Gastrocnemius medialis (tissue), 4 donors: ENCODE measurements at regions not wholly inside any gene's neighbourhood (a gene's known extent, or its start where the extent isn't known, plus 50 kb on each side); places are given as distances from the start of the nearest gene placed in this dataset.

Experiments used
- ATAC-seq, 2 donors: fragments of 150-250 bp; one replicate each; pipeline ENCODE4 v1.9.1; 2016
- DNase-seq, 2 donors: peaks; one replicate each; pipeline ENCODE4 v3.0.0-alpha.2; 2019
- H3K27ac ChIP-seq, 4 donors: fragments of 200-600 bp; sonication (generic); 1 replicate in 1 of 4; 2 replicates in 3 of 4; pipeline ENCODE4 v1.5.1; 2016 to 2018; ENCODE audit warnings: mild to moderate bottlenecking in 2 of 4, moderate library complexity in 1 of 4
- H3K27me3 ChIP-seq, 3 donors: fragments of 200-600 bp; sonication (generic) in 2 of 3; 1 replicate in 1 of 3; 2 replicates in 2 of 3; pipeline versions ENCODE4 v1.5.1 to v1.6.0; 2016 to 2019; ENCODE audit warnings: mild to moderate bottlenecking in 1 of 3, moderate library complexity in 1 of 3
- H3K36me3 ChIP-seq, 2 donors: fragments of 200-600 bp; sonication (generic) in 1 of 2; one replicate each; pipeline ENCODE4 v1.5.1; 2017 to 2018
- H3K4me1 ChIP-seq, 2 donors: fragments of 200-600 bp; sonication (generic) in 1 of 2; one replicate each; pipeline ENCODE4 v1.5.1; 2016 to 2017; ENCODE audit warnings: mild to moderate bottlenecking in 2 of 2
- H3K4me3 ChIP-seq, 4 donors: fragments of 200-600 bp; sonication (generic) in 3 of 4; 1 replicate in 1 of 4; 2 replicates in 3 of 4; pipeline ENCODE4 v1.5.1; 2016 to 2019; ENCODE audit warnings: mild to moderate bottlenecking in 2 of 4
- H3K9me3 ChIP-seq, 3 donors: fragments of 200-600 bp; sonication (generic) in 2 of 3; 1 replicate in 1 of 3; 2 replicates in 2 of 3; pipeline ENCODE4 v1.5.1; 2016 to 2019
- POLR2A ChIP-seq, 2 donors: fragments of 450-650 bp; IDR thresholded peaks; one replicate each; pipeline ENCODE4 v1.6.1; 2017; ENCODE audit warnings: antibody characterized with exemption in 2 of 2, mild to moderate bottlenecking in 2 of 2, moderate library complexity in 2 of 2
- in situ Hi-C, 4 donors: fragments of 200-750 bp; cut with MboI; loops; one replicate each; pipeline versions ENCODE4 v1.15.0 to v1.8.0; 2017; ENCODE audit warnings: low sequenced_read_pairs in 4 of 4
- intact Hi-C: fragments of 100-400 bp; cut with DNase I; formaldehyde crosslinking; loops from one replicate; pipeline ENCODE4 v1.15.1; 2023; ENCODE audit warnings: low total_unique reads
- TF ChIP-seq, protein P1 (sequence below), 5 experiments: fragments of 450-650 bp in 3 of 5; fragments of 200-600 bp in 2 of 5; sonication (generic) in 2 of 5; IDR thresholded peaks in 4 of 5; conservative IDR thresholded peaks in 1 of 5; 1 replicate in 4 of 5; 2 replicates in 1 of 5; pipeline ENCODE4 v1.5.1; 2016 to 2019; ENCODE audit warnings: antibody characterized with exemption in 5 of 5, mild to moderate bottlenecking in 3 of 5, moderate library complexity in 3 of 5

DNA sequence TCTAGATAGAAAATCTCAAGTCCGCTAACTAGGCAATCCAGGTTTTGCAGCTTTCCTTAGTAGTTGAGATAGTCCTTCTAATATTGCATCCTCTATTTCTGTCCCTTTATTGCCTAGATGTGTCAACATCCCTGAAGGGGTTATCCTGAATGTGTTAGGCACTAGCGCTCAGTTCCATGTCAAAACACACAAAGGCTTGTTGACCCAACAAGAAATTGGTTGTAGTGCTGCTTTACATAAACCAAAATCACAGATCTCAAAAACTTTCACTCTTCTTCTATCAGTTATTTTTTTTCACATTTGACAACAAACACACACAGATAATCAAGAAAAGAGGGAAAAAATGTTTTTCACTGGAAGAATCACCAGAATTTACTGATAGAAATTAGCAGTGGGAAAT lies 51.4 kb upstream of the SOX2 start:
- ATAC-seq (no peak), DNase-seq (no peak)
- no peak overlapping the region for H3K27ac ChIP-seq
- H3K27me3 ChIP-seq: no peaks in the 10 kb centered on the region
- H3K9me3 ChIP-seq: no peaks in the 10 kb centered on the region
- intact Hi-C loops (no loop called here), in situ Hi-C loops (no loop called here)
- no peaks in the 10 kb centered on the region for H3K36me3 ChIP-seq
- no peak overlapping the region for H3K4me3 ChIP-seq
- H3K4me1 ChIP-seq: no peaks in the 10 kb centered on the region
- TF ChIP-seq POLR2A (IDR thresholded peaks at IDR 0.05): no peak
- TF ChIP-seq, protein P1, sequence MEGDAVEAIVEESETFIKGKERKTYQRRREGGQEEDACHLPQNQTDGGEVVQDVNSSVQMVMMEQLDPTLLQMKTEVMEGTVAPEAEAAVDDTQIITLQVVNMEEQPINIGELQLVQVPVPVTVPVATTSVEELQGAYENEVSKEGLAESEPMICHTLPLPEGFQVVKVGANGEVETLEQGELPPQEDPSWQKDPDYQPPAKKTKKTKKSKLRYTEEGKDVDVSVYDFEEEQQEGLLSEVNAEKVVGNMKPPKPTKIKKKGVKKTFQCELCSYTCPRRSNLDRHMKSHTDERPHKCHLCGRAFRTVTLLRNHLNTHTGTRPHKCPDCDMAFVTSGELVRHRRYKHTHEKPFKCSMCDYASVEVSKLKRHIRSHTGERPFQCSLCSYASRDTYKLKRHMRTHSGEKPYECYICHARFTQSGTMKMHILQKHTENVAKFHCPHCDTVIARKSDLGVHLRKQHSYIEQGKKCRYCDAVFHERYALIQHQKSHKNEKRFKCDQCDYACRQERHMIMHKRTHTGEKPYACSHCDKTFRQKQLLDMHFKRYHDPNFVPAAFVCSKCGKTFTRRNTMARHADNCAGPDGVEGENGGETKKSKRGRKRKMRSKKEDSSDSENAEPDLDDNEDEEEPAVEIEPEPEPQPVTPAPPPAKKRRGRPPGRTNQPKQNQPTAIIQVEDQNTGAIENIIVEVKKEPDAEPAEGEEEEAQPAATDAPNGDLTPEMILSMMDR (IDR thresholded peaks at IDR 0.05 in 4 of 5, conservative IDR thresholded peaks at IDR 0.05 in 1 of 5): no peak

DNA sequence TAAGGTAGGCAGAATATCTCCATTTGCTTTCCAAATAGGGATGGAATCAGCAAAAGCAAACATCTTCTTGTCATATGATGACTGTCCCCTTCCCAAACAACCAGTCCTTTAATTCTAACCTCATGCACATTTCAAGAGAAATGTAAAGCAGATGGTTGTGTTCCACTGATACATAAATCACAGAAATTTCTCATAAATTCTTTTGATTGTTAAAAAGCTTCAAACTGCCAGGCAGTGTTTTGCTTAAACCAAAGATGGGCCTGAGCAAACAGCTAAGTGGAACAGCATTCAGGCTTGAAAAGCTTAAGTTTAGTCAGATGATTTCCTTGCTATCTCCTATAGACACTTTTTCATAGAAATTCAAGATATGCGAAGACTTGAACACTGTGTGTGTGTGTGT lies 74.3 kb upstream of the SOX2 start:
- ATAC-seq (no peak), DNase-seq (no peak)
- Histone ChIP-seq H3K9me3 (no peaks in the 10 kb centered on the region), H3K27ac (no peak overlapping the region), H3K4me1 (no peaks in the 10 kb centered on the region), H3K27me3 (no peaks in the 10 kb centered on the region), H3K36me3 (no peaks in the 10 kb centered on the region), H3K4me3 (no peak overlapping the region)
- intact Hi-C loops (no loop called here), in situ Hi-C loops (no loop called here)
- TF ChIP-seq POLR2A (IDR thresholded peaks at IDR 0.05): no peak
- TF ChIP-seq, protein P1 (IDR thresholded peaks at IDR 0.05 in 4 of 5, conservative IDR thresholded peaks at IDR 0.05 in 1 of 5): no peak

DNA sequence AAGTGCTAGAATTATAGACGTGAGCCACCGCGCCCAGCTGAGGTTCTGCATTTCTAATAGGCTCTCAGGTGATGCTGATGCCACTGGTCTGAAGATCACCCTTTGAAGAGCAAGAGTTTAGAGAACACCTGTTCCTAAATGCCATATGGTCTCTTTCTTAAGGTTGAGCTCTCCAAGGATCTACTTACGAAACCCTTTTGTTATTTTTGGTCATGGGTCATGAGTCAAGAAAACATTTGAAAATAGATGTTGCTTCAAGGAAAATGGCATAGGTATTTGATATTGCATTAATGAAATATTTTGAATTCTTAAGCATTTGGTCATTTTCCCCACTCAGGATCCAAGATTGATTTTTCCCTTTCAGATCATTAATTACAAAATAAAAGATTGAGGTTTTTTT lies 74.7 kb upstream of the SOX2 start:
- Histone ChIP-seq H3K4me1 (no peaks in the 10 kb centered on the region), H3K4me3 (no peak overlapping the region), H3K9me3 (no peaks in the 10 kb centered on the region), H3K27ac (no peak overlapping the region), H3K27me3 (no peaks in the 10 kb centered on the region), H3K36me3 (no peaks in the 10 kb centered on the region)
- intact Hi-C loops (no loop called here), in situ Hi-C loops (no loop called here)
- TF ChIP-seq, protein P1 (IDR thresholded peaks at IDR 0.05 in 4 of 5, conservative IDR thresholded peaks at IDR 0.05 in 1 of 5): no peak
- TF ChIP-seq POLR2A (IDR thresholded peaks at IDR 0.05): no peak
- DNase-seq (no peak), ATAC-seq (no peak)

DNA sequence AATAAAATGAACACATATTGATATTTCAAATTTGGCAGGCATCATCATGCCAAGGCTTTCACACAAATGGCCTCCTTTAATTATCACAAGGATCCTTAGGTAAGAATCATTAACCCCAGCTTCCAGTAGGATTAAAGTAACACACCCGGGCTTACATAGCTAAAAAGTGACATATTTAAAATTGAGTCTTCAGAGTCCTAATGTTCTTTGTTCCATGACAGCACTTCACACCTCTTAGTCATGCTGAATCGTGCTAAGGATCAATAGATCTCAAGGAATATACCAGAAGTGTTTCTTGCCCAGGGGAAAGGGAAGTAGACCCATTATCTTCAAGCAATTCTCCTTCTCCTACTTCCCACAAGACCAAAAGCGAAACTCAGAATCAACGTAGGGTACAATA lies 76.6 kb upstream of the SOX2 start:
- TF ChIP-seq POLR2A (IDR thresholded peaks at IDR 0.05): no peak
- TF ChIP-seq, protein P1 (IDR thresholded peaks at IDR 0.05 in 4 of 5, conservative IDR thresholded peaks at IDR 0.05 in 1 of 5): no peak
- DNase-seq (no peak), ATAC-seq (no peak)
- in situ Hi-C loops (no loop called here), intact Hi-C loops (no loop called here)
- no peaks in the 10 kb centered on the region for H3K9me3 ChIP-seq
- H3K4me3 ChIP-seq: no peak overlapping the region
- H3K27me3 ChIP-seq: no peaks in the 10 kb centered on the region
- no peak overlapping the region for H3K27ac ChIP-seq
- H3K4me1 ChIP-seq: no peaks in the 10 kb centered on the region
- no peaks in the 10 kb centered on the region for H3K36me3 ChIP-seq

DNA sequence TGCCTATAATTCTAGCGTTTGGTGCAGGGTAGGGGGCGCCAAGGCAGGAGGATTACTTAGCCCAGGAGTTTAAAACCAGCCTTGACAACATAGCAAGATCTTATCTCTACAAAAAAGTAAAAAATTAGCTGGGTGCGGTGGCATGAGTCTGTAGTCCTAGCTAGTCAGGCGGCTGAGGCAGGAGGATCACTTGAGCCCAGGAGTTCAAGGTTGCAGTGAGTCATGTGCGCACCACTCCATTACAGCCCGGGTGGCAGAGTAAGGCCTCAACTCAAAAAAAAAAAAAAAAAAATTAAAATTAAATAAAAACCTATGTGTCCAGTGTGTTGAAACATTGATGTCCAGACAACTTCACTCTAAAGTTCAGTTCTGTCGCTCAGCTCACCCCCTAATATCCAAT lies 78.2 kb upstream of the SOX2 start:
- intact Hi-C loops (no loop called here), in situ Hi-C loops (no loop called here)
- no peaks in the 10 kb centered on the region for H3K27me3 ChIP-seq
- no peak for ATAC-seq
- no peaks in the 10 kb centered on the region for H3K36me3 ChIP-seq
- TF ChIP-seq POLR2A (IDR thresholded peaks at IDR 0.05): no peak
- TF ChIP-seq, protein P1 (IDR thresholded peaks at IDR 0.05 in 4 of 5, conservative IDR thresholded peaks at IDR 0.05 in 1 of 5): no peak
- no peak overlapping the region for H3K4me3 ChIP-seq
- H3K27ac ChIP-seq: no peak overlapping the region
- no peak for DNase-seq
- no peaks in the 10 kb centered on the region for H3K4me1 ChIP-seq
- H3K9me3 ChIP-seq: no peaks in the 10 kb centered on the region
